HL-60 (cell line): ENCODE measurements at regions not wholly inside any gene's neighbourhood (a gene's known extent, or its start where the extent isn't known, plus 50 kb on each side); places are given as distances from the start of the nearest gene placed in this dataset.

Experiments used
- DNase-seq, 2 experiments: peaks; one replicate each; pipeline ENCODE4 v3.0.0-alpha.2; 2010 to 2020; ENCODE audit warnings: low read depth in 1 of 2, low spot score in 1 of 2
- H3K27ac ChIP-seq: fragments of 250-450 bp; sonication (Bioruptor Pico); replicated peaks from 2 replicates; pipeline ENCODE4 v1.5.1; 2020; ENCODE audit warnings: mild to moderate bottlenecking, moderate library complexity
- H3K27me3 ChIP-seq: fragments of 250-450 bp; sonication (Bioruptor Pico); 2 replicates; pipeline ENCODE4 v1.5.1; 2021; ENCODE audit warnings: mild to moderate bottlenecking, moderate library complexity; ENCODE audit not compliant: insufficient read depth, poor library complexity, severe bottlenecking
- H3K4me3 ChIP-seq: replicated peaks from 2 replicates; pipeline ENCODE4 v1.5.1; 2011; ENCODE audit warnings: mild to moderate bottlenecking, control low read depth, low read length; ENCODE audit not compliant: insufficient read depth
- CTCF ChIP-seq: IDR thresholded peaks from one replicate; pipeline ENCODE4 v1.5.1; 2011; ENCODE audit warnings: low read length, control low read depth, inconsistent platforms; ENCODE audit not compliant: insufficient read depth
- GABPA ChIP-seq: IDR thresholded peaks from 2 replicates; pipeline ENCODE4 v1.6.1; 2012; ENCODE audit warnings: low read depth
- POLR2AphosphoS5 ChIP-seq: IDR thresholded peaks from 2 replicates; pipeline ENCODE4 v1.6.1; 2012; ENCODE audit warnings: low read depth
- REST ChIP-seq: IDR thresholded peaks from 2 replicates; pipeline ENCODE4 v1.6.1; 2012; ENCODE audit warnings: low read depth; ENCODE audit not compliant: insufficient replicate concordance
- SPI1 ChIP-seq: IDR thresholded peaks from 2 replicates; pipeline ENCODE4 v1.6.1; 2012; ENCODE audit warnings: low read depth, mild to moderate bottlenecking, borderline replicate concordance

DNA sequence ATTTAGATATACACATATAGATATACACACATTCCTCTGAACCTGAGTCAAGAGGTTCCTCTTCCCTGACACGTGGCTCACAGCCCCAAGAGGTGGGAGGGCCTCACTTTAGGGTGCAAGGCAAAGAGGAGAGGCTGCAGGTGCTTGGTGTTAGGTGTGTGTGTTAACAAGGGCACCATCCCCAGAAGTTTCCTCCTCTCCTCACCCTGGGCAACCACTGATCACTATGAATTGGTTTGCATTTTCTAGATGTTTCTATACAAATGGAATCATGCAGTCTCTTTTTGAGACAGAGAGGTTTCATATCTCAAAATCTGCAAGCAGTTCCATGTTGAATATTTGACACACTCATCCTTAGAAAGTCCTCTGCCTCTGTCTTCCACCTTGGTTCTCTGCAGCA lies 120.9 kb upstream of the NECTIN1 start:
- DNase-seq = no peak
- TF ChIP-seq CTCF (no peak), GABPA (no peak), REST (no peak), POLR2AphosphoS5 (no peak), SPI1 (no peak)

DNA sequence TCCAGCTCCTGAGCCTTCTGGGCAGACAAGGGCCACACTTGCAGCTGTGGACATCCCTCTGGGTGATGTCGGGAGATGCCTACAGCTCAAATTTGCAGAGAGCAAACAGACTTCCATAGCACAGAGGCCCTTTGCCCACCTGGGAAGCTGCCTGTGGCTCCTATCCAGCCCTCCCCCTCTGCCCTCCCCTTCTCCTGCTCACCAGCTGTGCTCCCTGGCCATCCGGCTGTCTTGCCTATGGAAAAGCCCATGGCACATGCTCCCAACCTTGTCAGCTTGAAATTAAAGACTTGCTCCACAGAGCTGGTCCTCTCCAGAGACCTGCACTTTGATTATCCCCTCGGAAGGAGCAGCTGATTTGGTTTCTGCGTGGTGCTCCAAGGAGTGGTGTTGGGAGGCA lies 118.9 kb upstream of the NECTIN1 start:
- Histone ChIP-seq H3K27ac (no peak overlapping the region), H3K4me3 (no peak overlapping the region), H3K27me3 (no peaks in the 10 kb centered on the region)
- DNase-seq = no peak
- TF ChIP-seq GABPA (no peak), REST (no peak)

More for the DNA sequence above, 120.9 kb upstream of the NECTIN1 start:
- no peak overlapping the region for H3K4me3 ChIP-seq
- no peak overlapping the region for H3K27ac ChIP-seq
- no peaks in the 10 kb centered on the region for H3K27me3 ChIP-seq

GRCh38 chr11:119846374-119846773 lies 117.4 kb upstream of the NECTIN1 start:
- Histone ChIP-seq H3K27ac (no peak overlapping the region), H3K27me3 (peaks cover 6% of the 10 kb centered on the region), H3K4me3 (no peak overlapping the region)
- DNase-seq = no peak
- TF ChIP-seq POLR2AphosphoS5 (no peak), REST (no peak), CTCF (no peak), SPI1 (no peak), GABPA (no peak)

GRCh38 chr11:119845756-119846155 lies 116.8 kb upstream of the NECTIN1 start:
- TF ChIP-seq POLR2AphosphoS5 (no peak), SPI1 (no peak), GABPA (no peak), REST (no peak), CTCF (no peak)
- Histone ChIP-seq H3K27me3 (peaks cover 7% of the 10 kb centered on the region), H3K4me3 (no peak overlapping the region), H3K27ac (no peak overlapping the region)
- DNase-seq = no peak
